WTC11 (cell line): ENCODE measurements at regions not wholly inside any gene's neighbourhood (a gene's known extent, or its start where the extent isn't known, plus 50 kb on each side); places are given as distances from the start of the nearest gene placed in this dataset.

ENCODE experiments used
- NR2C2 ChIP-seq: sonication (generic); formaldehyde crosslinking; IDR thresholded peaks from 2 replicates; pipeline ENCODE4 v1.8.0; 2022; ENCODE audit warnings: mild to moderate bottlenecking, missing genetic modification reagents
- ZNF121 ChIP-seq: sonication (generic); formaldehyde crosslinking; IDR thresholded peaks from 2 replicates; pipeline ENCODE4 v1.8.0; 2023; ENCODE audit warnings: missing genetic modification reagents
- ZNF512 ChIP-seq: sonication (generic); formaldehyde crosslinking; IDR thresholded peaks from 2 replicates; pipeline ENCODE4 v1.8.1; 2022; ENCODE audit warnings: missing genetic modification reagents, borderline replicate concordance
- TF ChIP-seq, protein P1 (sequence below): fragments of 200-600 bp; IDR thresholded peaks from 2 replicates; pipeline ENCODE4 v1.8.0; 2022; ENCODE audit warnings: antibody characterized with exemption

DNA sequence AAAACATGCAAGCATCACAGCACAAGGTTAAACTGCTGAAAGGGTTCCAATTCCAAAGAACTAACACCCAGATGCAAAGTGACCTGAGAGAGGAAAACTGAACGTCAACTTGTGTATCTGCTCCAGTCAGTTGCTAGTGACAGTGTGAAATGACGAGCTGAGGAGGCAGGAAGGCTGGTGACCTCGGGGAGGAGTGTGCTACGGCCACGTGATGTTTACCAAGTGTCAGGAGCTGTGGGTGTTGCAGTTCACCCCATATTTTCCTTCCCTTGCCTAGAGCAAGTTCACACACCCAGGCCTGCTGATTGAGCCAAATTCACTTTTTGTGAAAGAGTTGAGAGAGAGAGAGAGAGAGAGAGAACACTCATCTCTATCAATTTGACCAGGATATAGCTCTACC, 231.6 kb upstream of the ANKH start:
- TF ChIP-seq, protein P1, sequence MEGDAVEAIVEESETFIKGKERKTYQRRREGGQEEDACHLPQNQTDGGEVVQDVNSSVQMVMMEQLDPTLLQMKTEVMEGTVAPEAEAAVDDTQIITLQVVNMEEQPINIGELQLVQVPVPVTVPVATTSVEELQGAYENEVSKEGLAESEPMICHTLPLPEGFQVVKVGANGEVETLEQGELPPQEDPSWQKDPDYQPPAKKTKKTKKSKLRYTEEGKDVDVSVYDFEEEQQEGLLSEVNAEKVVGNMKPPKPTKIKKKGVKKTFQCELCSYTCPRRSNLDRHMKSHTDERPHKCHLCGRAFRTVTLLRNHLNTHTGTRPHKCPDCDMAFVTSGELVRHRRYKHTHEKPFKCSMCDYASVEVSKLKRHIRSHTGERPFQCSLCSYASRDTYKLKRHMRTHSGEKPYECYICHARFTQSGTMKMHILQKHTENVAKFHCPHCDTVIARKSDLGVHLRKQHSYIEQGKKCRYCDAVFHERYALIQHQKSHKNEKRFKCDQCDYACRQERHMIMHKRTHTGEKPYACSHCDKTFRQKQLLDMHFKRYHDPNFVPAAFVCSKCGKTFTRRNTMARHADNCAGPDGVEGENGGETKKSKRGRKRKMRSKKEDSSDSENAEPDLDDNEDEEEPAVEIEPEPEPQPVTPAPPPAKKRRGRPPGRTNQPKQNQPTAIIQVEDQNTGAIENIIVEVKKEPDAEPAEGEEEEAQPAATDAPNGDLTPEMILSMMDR, result no peak
- TF ChIP-seq NR2C2 (no peak), ZNF512 (CRISPR knock-in tag) (no peak), ZNF121 (no peak)
